NCI-H1092 (cell line): ENCODE measurements at regions not wholly inside any gene's neighbourhood (a gene's known extent, or its start where the extent isn't known, plus 50 kb on each side); places are given as distances from the start of the nearest gene placed in this dataset.

Source experiments
- DNase-seq: peaks from one replicate; lab custom pipeline; 2025; lab: John Stamatoyannopoulos, UW

GRCh38 chr12:19710811-19711793, 271.8 kb downstream of the AEBP2 start:
- no peak for DNase-seq

- no peak for DNase-seq
Observed at GRCh38 chr12:19712041-19712440, 272.7 kb downstream of the AEBP2 start.

GRCh38 chr12:19718401-19718800, 279.1 kb downstream of the AEBP2 start:
- no peak for DNase-seq

DNA sequence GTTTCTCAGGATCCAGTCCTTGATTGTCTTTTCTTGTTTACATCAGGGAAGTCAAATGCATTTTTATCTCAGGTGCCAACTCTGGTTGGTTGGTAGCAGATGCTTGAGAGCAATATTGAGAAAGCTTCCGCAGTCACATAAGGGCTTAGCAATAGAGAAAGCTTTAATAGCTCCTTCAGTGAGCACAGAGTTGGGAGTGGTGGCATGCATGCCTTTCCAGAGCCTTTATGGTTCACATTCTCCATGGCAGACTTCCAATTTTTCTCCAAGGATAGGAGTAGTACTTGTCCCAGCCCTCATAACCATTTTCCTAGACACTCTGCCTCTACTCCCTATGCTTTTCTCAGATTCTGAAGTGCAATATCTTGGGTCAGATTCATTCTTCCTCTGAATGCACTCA, 280.4 kb downstream of the AEBP2 start:
- no peak for DNase-seq

DNA sequence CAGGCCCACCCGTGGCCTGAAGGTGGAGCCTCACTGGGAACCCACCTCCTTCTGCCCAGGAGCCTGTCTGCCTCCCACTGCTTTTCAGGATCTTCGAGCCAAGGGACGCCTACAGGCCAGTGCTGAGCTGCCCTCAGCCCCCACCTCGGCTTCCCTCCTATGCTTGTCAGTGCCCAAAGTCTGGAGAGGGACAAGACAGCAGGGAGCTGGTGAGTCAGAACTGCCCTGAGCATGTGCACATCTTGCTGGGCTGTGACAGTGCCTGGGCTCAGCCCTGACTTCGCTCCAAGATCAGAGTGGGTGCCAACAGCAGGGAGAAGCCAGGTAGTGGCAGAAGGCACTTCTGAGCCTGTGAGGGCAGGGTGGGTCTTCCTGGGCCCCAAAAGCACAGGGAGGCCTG, 286.8 kb downstream of the AEBP2 start:
- DNase-seq: no peak

DNA sequence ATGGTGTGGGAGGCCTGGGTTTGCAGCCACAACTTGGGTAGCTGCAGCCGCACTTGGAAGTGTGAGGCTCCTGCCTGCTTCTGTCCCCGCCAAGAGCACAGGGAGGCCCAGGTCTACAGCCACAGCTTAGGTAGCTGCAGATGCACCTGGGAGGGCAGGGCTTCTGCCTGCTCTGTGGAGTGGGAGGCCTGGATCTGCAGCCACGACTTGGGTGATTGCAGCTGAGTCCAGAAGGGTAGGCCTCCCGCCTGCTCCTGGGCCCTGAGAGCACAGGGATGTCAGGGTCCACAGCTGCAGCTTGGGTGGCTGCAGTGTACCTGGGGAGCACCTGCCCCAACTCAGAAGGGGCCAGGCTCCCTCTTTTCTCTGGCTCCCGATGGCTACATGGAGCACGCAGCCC, 287.3 kb downstream of the AEBP2 start:
- no peak for DNase-seq

GRCh38 chr12:19737019-19737418, 297.7 kb downstream of the AEBP2 start:
- no peak for DNase-seq

GRCh38 chr12:19739195-19739776, 300.0 kb downstream of the AEBP2 start:
- DNase-seq: peak; percentile 21

DNA sequence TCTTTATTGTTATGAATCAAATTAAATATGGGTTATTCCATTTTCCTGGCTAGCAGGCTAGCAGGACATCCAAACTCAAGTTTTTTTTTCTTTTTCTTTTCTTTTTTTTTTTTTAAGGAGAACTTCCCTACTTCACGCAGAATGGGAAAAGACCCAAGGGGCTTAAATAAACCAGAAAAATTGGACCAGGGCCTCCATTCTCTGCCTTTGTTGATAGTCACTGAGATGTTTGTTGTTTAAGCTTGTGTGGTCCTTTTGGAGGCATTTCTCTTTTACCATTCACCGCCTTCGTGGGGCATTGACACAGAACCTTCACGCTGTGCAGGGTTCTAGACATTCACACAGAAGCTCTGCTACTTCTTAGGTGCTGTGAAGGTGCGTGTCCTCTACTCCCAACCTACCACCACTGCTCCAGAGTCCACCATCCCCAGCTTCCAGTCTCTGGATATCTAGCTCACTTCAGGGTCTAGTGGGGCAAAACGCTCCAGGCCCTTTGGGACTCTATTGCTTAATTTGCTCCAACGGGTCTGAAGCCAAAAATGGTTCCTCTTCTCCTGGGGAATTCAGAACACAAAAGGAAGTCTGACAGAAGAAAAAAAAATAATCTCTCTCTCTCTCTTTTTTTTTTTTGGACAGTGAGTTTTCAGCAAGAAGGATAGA, 301.3 kb downstream of the AEBP2 start:
- no peak for DNase-seq

- no peak for DNase-seq
Observed at GRCh38 chr12:19741132-19741489, 301.8 kb downstream of the AEBP2 start.

GRCh38 chr12:19744705-19745218, 305.5 kb downstream of the AEBP2 start:
- peak; percentile 19 for DNase-seq

DNA sequence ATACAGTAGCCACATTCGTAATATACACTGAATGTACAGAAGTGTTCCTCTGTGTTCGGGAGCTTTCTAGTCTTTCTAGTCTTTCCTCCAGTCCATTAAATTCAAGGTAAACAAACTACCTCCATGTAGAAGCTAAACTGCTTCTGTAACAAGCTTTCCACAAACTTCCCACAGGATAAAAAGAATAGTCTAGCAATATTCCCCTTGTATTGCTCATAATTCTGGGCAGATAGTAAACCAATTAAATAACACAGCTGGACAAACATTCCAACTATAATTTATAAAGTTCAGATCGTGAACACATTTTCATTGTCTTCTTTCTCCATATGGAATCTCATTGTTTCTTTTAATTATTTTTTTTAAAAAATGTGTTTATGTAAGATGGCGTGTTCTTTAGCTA, 307.2 kb downstream of the AEBP2 start:
- DNase-seq: no peak

DNA sequence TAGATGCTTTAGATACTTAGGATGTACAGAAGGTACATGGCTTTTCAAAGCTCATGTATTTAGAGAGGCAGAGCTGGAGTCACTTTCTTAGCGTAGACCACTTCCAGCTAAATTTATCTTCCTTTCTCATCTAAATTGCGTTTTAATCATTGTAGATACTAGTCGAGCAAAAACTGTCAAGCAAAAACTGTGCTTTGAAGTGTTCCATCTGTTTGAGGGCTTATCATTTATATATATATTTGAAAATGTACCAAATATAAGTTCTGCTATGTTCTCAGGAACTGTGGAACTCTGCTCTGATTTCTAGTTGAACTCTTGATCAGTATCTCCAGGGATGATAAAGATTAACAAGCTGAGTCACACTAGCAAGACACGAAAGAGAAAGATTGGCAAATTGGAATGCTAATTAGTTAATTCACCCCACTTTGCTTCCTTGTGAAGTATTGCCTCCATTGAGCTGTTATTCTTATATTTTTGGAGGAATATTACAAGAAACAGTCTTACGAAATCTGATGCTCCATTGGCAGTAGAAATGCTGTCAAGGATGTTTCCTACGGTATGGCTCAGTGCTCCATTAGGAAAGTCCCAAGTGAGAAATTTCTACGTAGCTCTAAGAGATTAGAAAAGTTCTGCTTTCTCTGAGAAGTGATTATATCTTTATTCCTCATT, 310.7 kb downstream of the AEBP2 start:
- DNase-seq: no peak

DNA sequence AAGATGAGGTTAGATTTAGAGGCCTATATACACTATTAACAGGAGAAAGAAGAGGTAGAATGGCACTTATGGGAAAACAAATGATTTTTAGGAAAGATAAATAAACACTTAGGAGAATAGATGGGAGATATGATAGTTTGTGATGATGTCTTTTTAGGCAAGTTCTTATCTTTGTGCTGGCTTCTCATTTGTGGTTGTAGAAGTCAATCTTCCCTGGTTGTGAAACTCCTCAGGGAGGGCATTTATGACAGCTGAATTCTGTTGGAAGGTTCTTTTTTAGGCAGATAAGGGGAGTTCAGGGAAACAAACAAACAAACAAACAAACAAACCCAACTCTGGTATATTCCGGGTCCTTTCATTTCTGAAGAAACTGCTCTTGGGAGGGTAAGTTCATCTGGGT, 311.8 kb downstream of the AEBP2 start:
- DNase-seq: no peak

GRCh38 chr12:19752712-19753111, 313.4 kb downstream of the AEBP2 start:
- DNase-seq: no peak

DNA sequence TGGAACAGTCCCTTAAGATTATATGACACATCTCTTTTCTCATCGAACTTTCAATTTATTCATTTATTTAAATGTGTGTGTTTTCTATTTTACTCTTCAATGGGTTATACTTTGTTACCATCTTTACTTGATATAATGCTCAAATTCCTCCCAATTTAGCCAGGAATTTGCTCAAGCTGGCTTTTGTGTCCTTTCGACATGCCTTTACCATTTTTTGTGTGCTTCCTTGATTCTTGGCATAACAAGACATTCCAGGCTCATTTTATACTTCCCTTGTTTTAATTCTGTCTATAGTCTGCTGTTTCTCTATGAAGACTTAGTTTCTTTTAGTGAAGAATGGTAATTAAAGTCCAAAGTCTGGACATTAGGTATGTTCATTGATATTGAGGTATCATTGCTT, 315.8 kb downstream of the AEBP2 start:
- DNase-seq: no peak

DNA sequence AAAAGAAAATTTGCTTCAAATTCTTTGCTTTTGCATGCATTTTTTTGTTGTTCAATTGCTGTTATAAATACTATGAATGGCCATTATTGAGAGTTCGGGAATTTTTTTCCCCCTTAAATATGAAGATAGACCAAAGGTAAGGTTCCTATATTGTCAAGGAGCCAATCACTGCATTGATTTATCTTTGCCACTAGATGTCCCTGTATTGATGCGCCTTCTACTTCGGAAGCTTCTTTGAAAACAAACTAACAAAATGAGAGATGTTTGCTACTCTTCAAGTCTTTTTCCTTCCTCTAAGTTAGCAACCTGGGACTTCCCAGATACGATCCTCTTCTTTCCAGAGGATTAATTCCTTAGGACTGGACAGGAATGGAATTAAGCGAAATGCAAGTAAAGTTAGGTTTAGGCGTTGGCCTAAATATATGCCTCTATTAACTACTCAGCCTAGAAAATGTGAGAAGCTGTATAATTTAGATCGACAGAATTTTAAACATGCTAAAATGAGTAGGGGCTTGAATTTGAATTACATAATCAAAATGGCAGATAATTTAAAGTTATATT, 318.1 kb downstream of the AEBP2 start:
- DNase-seq: no peak

DNA sequence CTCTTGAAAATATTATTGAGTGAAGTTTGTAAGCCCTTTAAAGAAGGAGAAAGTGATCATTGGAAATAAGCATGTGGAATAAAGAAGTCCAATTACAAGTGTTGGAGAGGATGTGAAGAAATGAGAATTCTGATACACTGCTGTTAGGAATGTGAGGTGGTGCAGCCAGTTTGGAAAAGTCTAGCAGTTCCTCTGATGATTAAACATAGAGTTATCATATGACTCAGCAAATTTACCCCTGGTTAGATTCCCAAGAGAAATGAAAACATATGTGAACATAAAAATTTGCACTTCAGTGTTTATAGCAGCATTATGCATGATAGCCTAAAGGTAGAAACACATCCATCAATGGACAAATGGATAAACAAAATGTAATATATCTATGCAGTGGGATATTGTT, 319.9 kb downstream of the AEBP2 start:
- no peak for DNase-seq

GRCh38 chr12:19760611-19761010, 321.3 kb downstream of the AEBP2 start:
- DNase-seq: no peak

- no peak for DNase-seq
Observed at GRCh38 chr12:19761463-19761862, 322.2 kb downstream of the AEBP2 start.

GRCh38 chr12:19763488-19763887, 324.2 kb downstream of the AEBP2 start:
- DNase-seq: no peak

DNA sequence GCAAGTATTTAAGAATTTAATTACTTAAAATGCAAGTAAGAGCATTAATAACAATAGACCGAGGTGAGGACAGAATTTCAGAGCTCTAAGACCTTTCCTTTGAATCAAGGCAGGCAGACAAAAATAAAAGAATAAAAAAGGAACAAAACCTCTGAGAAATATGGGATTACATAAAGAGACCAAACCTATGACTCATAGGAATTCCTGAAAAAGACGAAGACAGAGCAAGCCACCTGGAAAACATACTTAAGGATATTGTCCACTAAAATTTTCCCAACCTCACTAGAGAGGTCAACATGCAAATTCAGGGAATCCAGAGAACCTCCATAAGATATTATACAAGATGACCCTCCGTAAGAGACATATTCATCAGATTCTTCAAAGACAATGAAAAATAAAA, 325.1 kb downstream of the AEBP2 start:
- DNase-seq: no peak
